Hematopoietic multipotent progenitor cell treated with erythropoietin and hydrocortisone succinate and interleukin-3 and kit ligand, for 8 days (in vitro differentiated cells): ENCODE measurements at regions not wholly inside any gene's neighbourhood (a gene's known extent, or its start where the extent isn't known, plus 50 kb on each side); places are given as distances from the start of the nearest gene placed in this dataset.

Experiments used
- DNase-seq: peaks from one replicate; pipeline ENCODE4 v3.0.0-alpha.2; 2015

GRCh38 chr9:18404434-18405029, 69.4 kb upstream of the ADAMTSL1 start:
- no peak for DNase-seq

DNA sequence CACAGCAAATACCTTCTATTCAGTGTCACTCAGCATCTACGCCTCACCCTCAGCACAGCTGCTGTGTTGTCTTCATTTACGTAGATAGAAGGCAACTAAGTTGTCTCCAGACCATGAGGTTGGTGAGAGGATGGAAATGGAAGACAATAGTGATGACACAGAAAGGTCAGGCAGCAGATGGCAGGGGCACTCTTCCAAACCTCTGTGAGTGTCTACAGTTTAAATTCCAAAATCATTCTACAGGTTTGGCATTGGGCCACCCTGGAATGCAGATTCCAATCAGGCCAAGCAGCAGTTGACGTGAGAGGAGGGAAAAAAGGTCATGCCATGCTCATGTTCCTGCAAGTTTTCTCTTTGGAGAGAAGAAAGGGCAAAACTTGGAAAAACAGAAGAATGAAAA, 68.7 kb upstream of the ADAMTSL1 start:
- no peak for DNase-seq

- no peak for DNase-seq
Measured at GRCh38 chr9:18410983-18411382, 63.0 kb upstream of the ADAMTSL1 start.

- DNase-seq, result no peak
Measured at GRCh38 chr9:18421391-18421790, 52.6 kb upstream of the ADAMTSL1 start.

- DNase-seq, result no peak
Measured at GRCh38 chr9:18422296-18423036, 51.5 kb upstream of the ADAMTSL1 start.

DNA sequence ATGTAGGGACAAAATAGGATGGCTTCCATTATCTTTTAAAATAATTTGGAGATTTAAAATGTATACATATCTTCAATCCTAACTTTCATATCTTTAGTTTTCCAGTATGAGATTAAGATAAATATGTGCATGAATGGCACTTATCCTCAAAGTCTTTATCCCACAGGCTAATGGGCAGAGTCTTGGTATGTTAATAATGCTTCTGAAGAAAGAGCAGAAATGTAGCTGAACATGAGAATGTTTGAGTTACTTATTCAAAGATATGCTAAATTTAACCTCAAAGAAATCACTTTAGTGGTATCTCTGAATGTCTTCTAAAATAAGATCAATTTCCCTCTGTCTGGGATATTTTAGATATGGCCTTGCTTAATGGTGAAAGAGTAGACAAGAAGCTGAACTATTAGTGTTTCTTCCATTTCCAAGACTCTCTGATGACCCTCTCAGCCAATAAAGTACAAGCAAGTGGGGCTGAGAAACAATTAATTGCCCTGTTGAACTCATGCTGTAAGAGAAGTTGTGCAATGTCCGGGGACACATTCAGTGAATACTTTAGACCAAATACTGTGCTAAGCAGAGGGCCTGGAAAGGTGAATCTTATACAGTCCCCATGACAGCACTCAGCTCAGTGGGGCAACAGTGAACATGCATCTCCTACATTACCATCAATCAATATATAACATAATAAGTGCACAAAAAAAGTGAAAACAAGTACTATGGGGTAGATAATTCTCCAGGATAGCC, 50.0 kb upstream of the ADAMTSL1 start:
- DNase-seq, result no peak
